ENCODE measurements at regions not wholly inside any gene's neighbourhood (a gene's known extent, or its start where the extent isn't known, plus 50 kb on each side); places are given as distances from the start of the nearest gene placed in this dataset.
A peak's percentile ranks its signal among the peaks of the same experiment; 100 is the strongest.

DNA sequence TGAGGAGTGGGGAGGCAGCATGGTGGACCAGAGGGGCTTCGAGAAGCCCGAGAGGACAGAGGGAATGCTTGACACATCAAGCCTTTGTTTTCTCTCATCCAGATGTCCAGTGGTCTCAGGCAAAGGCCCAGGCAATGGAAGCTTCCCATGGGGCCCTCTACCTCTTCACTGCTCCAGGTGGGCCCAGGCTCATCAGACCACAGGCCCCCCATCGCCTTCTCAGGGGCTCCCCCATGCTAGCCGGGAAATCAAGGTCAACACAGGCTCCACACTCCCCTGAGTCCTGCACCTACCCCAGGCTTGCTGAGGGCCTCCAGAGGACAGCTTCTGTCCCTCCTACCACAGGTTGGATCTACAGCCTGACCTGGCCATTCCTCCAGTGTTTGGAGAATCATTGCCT is 157.5 kb downstream of the CHST1 start:
- Histone ChIP-seq H3K4me3 (no peak overlapping the region), H3K4me1 (ENCODE audit: insufficient read depth) (no peaks in the 10 kb centered on the region), H3K36me3 (ENCODE audit: low read depth) (no peaks in the 10 kb centered on the region), H3K9me2 (ENCODE audit: insufficient read depth) (no peaks in the 10 kb centered on the region), H2AFZ (no peak overlapping the region), H3K27me3 (replicated peaks; ENCODE audit: insufficient read depth) (0 out of 2 replicates have a peak, but pooled peaks cover 10% of the 10 kb centered on the region), H3F3A (ENCODE audit: insufficient read depth) (no peaks in the 10 kb centered on the region), H3K4me2 (ENCODE audit: unreplicated experiment) (no peak overlapping the region), H3K27ac (no peak overlapping the region), H3K9ac (no peak overlapping the region), H3K79me2 (ENCODE audit: insufficient read depth) (no peaks in the 10 kb centered on the region), H3K9me3 (ENCODE audit: low read depth) (no peaks in the 10 kb centered on the region), H4K20me1 (ENCODE audit: insufficient read depth) (no peaks in the 10 kb centered on the region)
- no peak for TF ChIP-seq EZH2 (IDR thresholded peaks at IDR 0.05; ENCODE audit: insufficient read depth, poor library complexity, severe bottlenecking)
- TF ChIP-seq EZH2phosphoT487 (IDR thresholded peaks at IDR 0.05; ENCODE audit: insufficient read depth, low read depth): no peak
- WGBS, 2 experiments (ENCODE audit: low coverage in 1 of 2, low lambda C conversion rate in 2 of 2, missing lambda C conversion rate in 2 of 2): 47 to 83% methylated on average over 3 to 4 of the region's 4 CpGs
- no peak for DNase-seq
- in situ Hi-C loops (cut with MboI): no loop called here

DNA sequence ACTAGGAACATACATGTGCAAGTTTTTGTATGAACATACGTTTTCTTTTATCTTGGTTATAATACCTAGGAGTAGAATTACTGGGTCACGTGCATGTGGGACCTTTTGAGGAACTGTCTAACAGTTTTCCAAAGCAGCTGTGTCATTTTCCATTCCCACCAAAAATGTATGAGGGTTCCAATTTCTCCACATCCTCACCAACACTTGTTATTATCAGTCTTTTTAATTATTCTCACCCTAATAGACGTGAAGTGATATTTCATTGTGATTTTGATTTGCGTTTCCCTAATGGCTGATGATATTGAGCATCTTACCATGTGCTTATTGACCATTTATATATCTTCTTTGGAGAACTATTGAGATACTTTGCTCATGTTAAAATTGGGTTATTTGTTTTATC is 162.1 kb downstream of the CHST1 start:
- 19 to 28% methylated on average over 4 of the region's 4 CpGs for WGBS, 2 experiments (ENCODE audit: low coverage in 1 of 2, low lambda C conversion rate in 2 of 2, missing lambda C conversion rate in 2 of 2)
- Histone ChIP-seq H3K9me2 (ENCODE audit: insufficient read depth) (no peaks in the 10 kb centered on the region), H3K4me1 (ENCODE audit: insufficient read depth) (no peaks in the 10 kb centered on the region), H3F3A (ENCODE audit: insufficient read depth) (no peaks in the 10 kb centered on the region), H4K20me1 (ENCODE audit: insufficient read depth) (no peaks in the 10 kb centered on the region), H3K79me2 (ENCODE audit: insufficient read depth) (no peaks in the 10 kb centered on the region), H3K4me3 (no peak overlapping the region), H3K9ac (no peak overlapping the region), H2AFZ (no peak overlapping the region), H3K36me3 (ENCODE audit: low read depth) (no peaks in the 10 kb centered on the region), H3K27me3 (replicated peaks; ENCODE audit: insufficient read depth) (0 out of 2 replicates have a peak, but pooled peaks cover 3% of the 10 kb centered on the region), H3K9me3 (ENCODE audit: low read depth) (no peaks in the 10 kb centered on the region), H3K4me2 (ENCODE audit: unreplicated experiment) (no peak overlapping the region), H3K27ac (no peak overlapping the region)
- in situ Hi-C loops (cut with MboI): no loop called here
- no peak for DNase-seq
- no peak for TF ChIP-seq EZH2phosphoT487 (IDR thresholded peaks at IDR 0.05; ENCODE audit: insufficient read depth, low read depth)

DNA sequence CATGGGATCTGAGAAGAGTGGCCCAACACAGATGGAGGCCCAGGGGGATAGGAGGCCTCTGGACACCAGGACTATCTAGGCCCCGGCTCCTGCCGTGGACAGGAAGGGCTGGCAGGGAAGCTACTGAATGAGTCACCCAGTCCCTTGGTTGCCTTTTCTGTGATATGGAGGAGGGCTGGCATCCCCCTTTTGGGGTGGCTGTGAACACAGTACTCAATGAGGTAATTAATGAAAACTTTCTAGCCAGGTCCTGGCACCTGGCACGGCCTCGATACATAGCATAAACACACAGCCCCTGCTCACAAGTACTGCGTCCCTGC is 163.2 kb downstream of the CHST1 start:
- Histone ChIP-seq H4K20me1 (ENCODE audit: insufficient read depth) (no peaks in the 10 kb centered on the region), H3K27ac (no peak overlapping the region), H3K9ac (no peak overlapping the region), H3F3A (ENCODE audit: insufficient read depth) (no peaks in the 10 kb centered on the region), H3K79me2 (ENCODE audit: insufficient read depth) (no peaks in the 10 kb centered on the region), H3K4me2 (ENCODE audit: unreplicated experiment) (no peak overlapping the region), H2AFZ (no peak overlapping the region), H3K36me3 (ENCODE audit: low read depth) (no peaks in the 10 kb centered on the region), H3K27me3 (replicated peaks; ENCODE audit: insufficient read depth) (0 out of 2 replicates have a peak, but pooled peaks cover 13% of the 10 kb centered on the region), H3K9me2 (ENCODE audit: insufficient read depth) (no peaks in the 10 kb centered on the region), H3K9me3 (ENCODE audit: low read depth) (no peaks in the 10 kb centered on the region), H3K4me3 (no peak overlapping the region), H3K4me1 (ENCODE audit: insufficient read depth) (no peaks in the 10 kb centered on the region)
- in situ Hi-C loops (cut with MboI): no loop called here
- peak; percentile 6 for DNase-seq
- TF ChIP-seq EZH2phosphoT487 (IDR thresholded peaks at IDR 0.05; ENCODE audit: insufficient read depth, low read depth): no peak
- no peak for TF ChIP-seq EZH2 (IDR thresholded peaks at IDR 0.05; ENCODE audit: insufficient read depth, poor library complexity, severe bottlenecking)
- 55 to 58% methylated on average over 5 of the region's 5 CpGs for WGBS, 2 experiments (ENCODE audit: low coverage in 1 of 2, low lambda C conversion rate in 2 of 2, missing lambda C conversion rate in 2 of 2)

DNA sequence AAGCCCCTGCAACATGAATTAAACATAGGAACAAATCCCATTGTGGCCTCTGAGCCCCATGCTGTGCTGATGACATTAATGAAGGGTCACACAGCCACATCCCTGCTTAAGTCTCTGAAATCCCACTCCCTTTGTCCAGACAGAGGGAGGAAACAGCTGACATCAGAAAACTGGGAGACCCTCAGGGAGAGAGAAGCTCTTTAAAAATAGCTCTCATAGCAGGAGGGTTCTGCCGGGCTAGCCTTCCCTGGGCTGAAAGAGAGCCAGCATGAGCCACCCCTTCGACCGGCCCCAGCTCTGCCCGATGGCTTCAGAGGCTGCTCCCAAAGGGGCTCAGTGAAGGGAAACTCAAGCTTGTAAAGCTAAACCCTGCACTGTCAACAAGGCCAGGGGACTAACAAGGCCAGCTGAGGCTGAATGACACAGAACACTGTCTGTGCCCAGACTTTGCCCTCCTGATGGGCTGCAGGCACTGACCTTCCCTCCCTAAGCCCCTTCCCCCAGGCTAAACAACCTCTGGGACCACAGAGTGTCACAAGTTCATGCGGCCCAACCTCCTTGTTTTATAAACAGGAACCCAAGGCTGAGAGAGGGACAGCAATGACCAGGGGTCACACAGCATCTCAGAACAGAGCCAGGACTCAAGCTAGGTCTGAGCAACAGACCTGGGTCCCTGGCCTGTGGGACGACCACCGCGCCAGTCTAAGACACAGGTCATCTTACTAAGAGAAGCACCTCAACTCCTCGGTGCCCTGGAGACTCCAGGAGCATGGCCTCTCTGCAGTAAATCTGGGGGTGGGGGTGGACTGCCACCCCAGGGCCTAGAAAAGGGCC is 163.8 kb downstream of the CHST1 start:
- Histone ChIP-seq H4K20me1 (ENCODE audit: insufficient read depth) (no peaks in the 10 kb centered on the region), H3K27ac (no peak overlapping the region), H3K4me2 (ENCODE audit: unreplicated experiment) (no peak overlapping the region), H3K4me3 (no peak overlapping the region), H3K9me3 (ENCODE audit: low read depth) (no peaks in the 10 kb centered on the region), H3K9ac (no peak overlapping the region), H3K79me2 (ENCODE audit: insufficient read depth) (no peaks in the 10 kb centered on the region), H2AFZ (no peak overlapping the region), H3K36me3 (ENCODE audit: low read depth) (no peaks in the 10 kb centered on the region), H3K9me2 (ENCODE audit: insufficient read depth) (no peaks in the 10 kb centered on the region), H3K4me1 (ENCODE audit: insufficient read depth) (no peaks in the 10 kb centered on the region), H3K27me3 (replicated peaks; ENCODE audit: insufficient read depth) (0 out of 2 replicates have a peak, but pooled peaks cover 14% of the 10 kb centered on the region), H3F3A (ENCODE audit: insufficient read depth) (no peaks in the 10 kb centered on the region)
- 46 to 48% methylated on average over 9 of the region's 9 CpGs for WGBS, 2 experiments (ENCODE audit: low coverage in 1 of 2, low lambda C conversion rate in 2 of 2, missing lambda C conversion rate in 2 of 2)
- in situ Hi-C loops (cut with MboI): no loop called here
- no peak for DNase-seq
- TF ChIP-seq EZH2 (IDR thresholded peaks at IDR 0.05; ENCODE audit: insufficient read depth, poor library complexity, severe bottlenecking): no peak
- TF ChIP-seq EZH2phosphoT487 (IDR thresholded peaks at IDR 0.05; ENCODE audit: insufficient read depth, low read depth): no peak

All from GM23248 (cell line).